Fibroblast of pulmonary artery (primary cell): ENCODE measurements at regions not wholly inside any gene's neighbourhood (a gene's known extent, or its start where the extent isn't known, plus 50 kb on each side); places are given as distances from the start of the nearest gene placed in this dataset.

Experiments
- DNase-seq: peaks from one replicate; pipeline ENCODE4 v3.0.0-alpha.2; 2010; ENCODE audit warnings: low read depth
- H3K4me3 ChIP-seq: replicated peaks from 2 replicates; pipeline ENCODE4 v1.5.1; 2011; ENCODE audit warnings: low read depth, mild to moderate bottlenecking, control low read depth, low read length, moderate library complexity
- CTCF ChIP-seq: IDR thresholded peaks from 2 replicates; pipeline ENCODE4 v1.5.1; 2011; ENCODE audit warnings: mild to moderate bottlenecking, control low read depth, low read length, inconsistent platforms; ENCODE audit errors: missing control alignments

GRCh38 chrX:8232406-8232805, 61.3 kb upstream of the VCX2 start:
- H3K4me3 ChIP-seq, result no peak overlapping the region
- no peak for DNase-seq
- TF ChIP-seq CTCF, result no peak

GRCh38 chrX:8233091-8233490, 62.0 kb upstream of the VCX2 start:
- peak; percentile 0 for DNase-seq
- TF ChIP-seq CTCF, result no peak
- no peak overlapping the region for H3K4me3 ChIP-seq

GRCh38 chrX:8235026-8235425, 64.0 kb upstream of the VCX2 start:
- H3K4me3 ChIP-seq, result no peak overlapping the region
- peak; percentile 11 for DNase-seq
- no peak for TF ChIP-seq CTCF

- DNase-seq, result no peak
- no peak overlapping the region for H3K4me3 ChIP-seq
- no peak for TF ChIP-seq CTCF
Observed at GRCh38 chrX:8237718-8238117, 66.7 kb upstream of the VCX2 start.

- TF ChIP-seq CTCF, result no peak
- DNase-seq, result peak; percentile 1
- H3K4me3 ChIP-seq, result no peak overlapping the region
Observed at GRCh38 chrX:8242431-8243020, 71.5 kb upstream of the VCX2 start.

- no peak for DNase-seq
- TF ChIP-seq CTCF, result no peak
- H3K4me3 ChIP-seq, result no peak overlapping the region
Observed at GRCh38 chrX:8244301-8244700, 73.2 kb upstream of the VCX2 start.

GRCh38 chrX:8245411-8245810, 74.3 kb upstream of the VCX2 start:
- no peak overlapping the region for H3K4me3 ChIP-seq
- no peak for TF ChIP-seq CTCF
- no peak for DNase-seq
